ENCODE measurements at regions not wholly inside any gene's neighbourhood (a gene's known extent, or its start where the extent isn't known, plus 50 kb on each side); places are given as distances from the start of the nearest gene placed in this dataset.

DNA sequence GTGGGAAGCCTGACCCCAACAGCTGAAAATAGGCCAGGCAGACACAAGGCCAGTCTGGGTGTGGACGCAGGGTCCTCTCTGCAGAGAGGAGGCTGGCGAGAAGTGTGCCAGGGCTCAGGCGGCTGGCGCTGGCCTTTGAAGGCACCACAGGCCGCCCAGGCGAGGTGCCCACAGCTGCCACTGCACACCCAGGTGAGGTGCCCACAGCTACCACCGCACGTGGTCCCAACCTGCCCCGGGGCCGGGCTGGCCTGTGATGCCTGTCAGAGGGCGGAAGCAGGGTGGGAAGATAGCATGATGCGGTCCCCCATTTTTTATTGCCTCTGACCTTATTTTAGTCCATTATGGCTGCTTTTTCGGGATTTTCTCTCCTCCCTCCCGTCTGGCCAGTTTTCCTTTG is 1303.9 kb downstream of the BRD1 start:
- no peak for TF ChIP-seq EZH2 (optimal IDR thresholded peaks at IDR 0.05; ENCODE audit: low read depth, low read length)
- TF ChIP-seq CTCF (IDR thresholded peaks at IDR 0.05; ENCODE audit: low read length) = no peak

Measured in MM.1S (cell line).